GM12878 (cell line): ENCODE measurements at regions not wholly inside any gene's neighbourhood (a gene's known extent, or its start where the extent isn't known, plus 50 kb on each side); places are given as distances from the start of the nearest gene placed in this dataset.

Experiments
- CEBPB ChIP-seq, 2 experiments: fragments of 150-350 bp in 1 of 2; IDR thresholded peaks; 2 replicates each; pipeline ENCODE4 v1.6.1; 2012 to 2014; ENCODE audit warnings: low read depth in 2 of 2, low read length in 2 of 2, borderline replicate concordance in 1 of 2, inconsistent platforms in 1 of 2
- EZH2 ChIP-seq: IDR thresholded peaks from 2 replicates; pipeline ENCODE4 v1.6.1; 2012; ENCODE audit warnings: low read depth, mild to moderate bottlenecking, control low read depth, inconsistent platforms, low read length, borderline replicate concordance; ENCODE audit not compliant: control insufficient read depth
- KAT2A ChIP-seq: conservative IDR thresholded peaks from 2 replicates; pipeline ENCODE4 v1.6.1; 2011; ENCODE audit warnings: low read depth, low read length; ENCODE audit not compliant: control insufficient read depth
- RAD21 ChIP-seq: IDR thresholded peaks from 2 replicates; pipeline ENCODE4 v1.6.1; 2011; ENCODE audit warnings: mild to moderate bottlenecking, low read depth, low read length, moderate library complexity; ENCODE audit not compliant: insufficient read depth
- RAD51 ChIP-seq: fragments of 450-650 bp; IDR thresholded peaks from 2 replicates; pipeline ENCODE4 v1.6.1; 2016; ENCODE audit warnings: moderate library complexity, mild to moderate bottlenecking, inconsistent platforms
- TBL1XR1 ChIP-seq: IDR thresholded peaks from 2 replicates; pipeline ENCODE4 v1.6.1; 2012; ENCODE audit warnings: low read depth, low read length, improper control_type of control experiment
- ZZZ3 ChIP-seq: IDR thresholded peaks from 2 replicates; pipeline ENCODE4 v1.6.1; 2011; ENCODE audit warnings: low read depth; ENCODE audit not compliant: control insufficient read depth, insufficient read length
- TF ChIP-seq, protein P1 (sequence below), 3 experiments: IDR thresholded peaks in 2 of 3; conservative IDR thresholded peaks in 1 of 3; 2 replicates each; pipeline ENCODE4 v1.5.1; 2011; ENCODE audit warnings: low read depth in 3 of 3, low read length in 3 of 3, mild to moderate bottlenecking in 3 of 3, control low read depth in 2 of 3, moderate library complexity in 2 of 3, inconsistent platforms in 1 of 3, mixed read lengths in 1 of 3; ENCODE audit not compliant: control insufficient read depth in 2 of 3, insufficient read depth in 1 of 3; ENCODE audit errors: extremely low read depth in 1 of 3

DNA sequence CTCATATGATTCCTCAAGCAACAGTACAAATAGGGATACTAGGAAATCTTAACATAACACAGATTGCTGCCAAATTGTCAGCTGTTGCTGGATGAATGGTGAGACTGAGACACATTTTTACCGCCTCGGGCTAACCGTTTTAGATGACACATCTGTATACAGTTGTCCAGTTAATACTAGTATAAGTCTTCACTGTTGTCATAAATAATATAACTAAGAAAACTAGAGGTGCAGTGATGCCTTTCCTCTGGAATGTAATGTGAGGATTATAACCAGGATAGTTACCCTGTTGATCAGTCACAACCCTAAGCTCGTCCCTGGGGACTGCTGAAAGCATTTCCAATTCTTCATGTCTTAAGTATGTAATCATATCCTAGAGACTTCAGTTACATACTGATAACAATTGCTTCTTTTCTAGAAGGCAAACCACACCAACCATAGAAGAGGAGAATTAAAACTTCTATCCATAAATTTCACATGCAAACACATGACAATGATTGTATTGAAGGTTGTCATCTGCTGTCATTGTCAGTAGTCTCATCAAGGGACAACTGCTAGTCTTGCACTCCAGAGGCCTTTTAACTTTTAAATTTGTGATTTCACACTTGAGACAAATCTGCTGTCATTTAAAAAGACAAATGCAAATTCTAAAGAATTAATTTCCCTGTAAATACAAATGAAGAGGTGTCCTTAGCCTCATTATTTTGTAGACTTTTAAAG is 100.4 kb upstream of the SEMA3D start:
- TF ChIP-seq KAT2A (no peak), TBL1XR1 (no peak), RAD21 (no peak), EZH2 (no peak), ZZZ3 (no peak), CEBPB (IDR thresholded peaks at IDR 0.05; ENCODE audit: borderline replicate concordance in 1 of 2, low read depth in 2 of 2, low read length in 2 of 2) (no peak), RAD51 (no peak)
- TF ChIP-seq, protein P1, sequence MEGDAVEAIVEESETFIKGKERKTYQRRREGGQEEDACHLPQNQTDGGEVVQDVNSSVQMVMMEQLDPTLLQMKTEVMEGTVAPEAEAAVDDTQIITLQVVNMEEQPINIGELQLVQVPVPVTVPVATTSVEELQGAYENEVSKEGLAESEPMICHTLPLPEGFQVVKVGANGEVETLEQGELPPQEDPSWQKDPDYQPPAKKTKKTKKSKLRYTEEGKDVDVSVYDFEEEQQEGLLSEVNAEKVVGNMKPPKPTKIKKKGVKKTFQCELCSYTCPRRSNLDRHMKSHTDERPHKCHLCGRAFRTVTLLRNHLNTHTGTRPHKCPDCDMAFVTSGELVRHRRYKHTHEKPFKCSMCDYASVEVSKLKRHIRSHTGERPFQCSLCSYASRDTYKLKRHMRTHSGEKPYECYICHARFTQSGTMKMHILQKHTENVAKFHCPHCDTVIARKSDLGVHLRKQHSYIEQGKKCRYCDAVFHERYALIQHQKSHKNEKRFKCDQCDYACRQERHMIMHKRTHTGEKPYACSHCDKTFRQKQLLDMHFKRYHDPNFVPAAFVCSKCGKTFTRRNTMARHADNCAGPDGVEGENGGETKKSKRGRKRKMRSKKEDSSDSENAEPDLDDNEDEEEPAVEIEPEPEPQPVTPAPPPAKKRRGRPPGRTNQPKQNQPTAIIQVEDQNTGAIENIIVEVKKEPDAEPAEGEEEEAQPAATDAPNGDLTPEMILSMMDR (IDR thresholded peaks at IDR 0.05 in 2 of 3, conservative IDR thresholded peaks at IDR 0.05 in 1 of 3; ENCODE audit: control insufficient read depth in 2 of 3, extremely low read depth in 1 of 3, insufficient read depth in 1 of 3, low read depth in 3 of 3, low read length in 3 of 3) = no peak
